ENCODE measurements at regions not wholly inside any gene's neighbourhood (a gene's known extent, or its start where the extent isn't known, plus 50 kb on each side); places are given as distances from the start of the nearest gene placed in this dataset.

GRCh38 chr2:71801969-71802368 lies 345.7 kb downstream of the CYP26B1 start:
- TF ChIP-seq CTCF (IDR thresholded peaks at IDR 0.05) (peak in 5 of 6 experiments; percentile 29 to 56 (median 46)), POLR2A (IDR thresholded peaks at IDR 0.05) (no peak)
- Histone ChIP-seq H3K9me3 (no peaks in the 10 kb centered on the region), H3K27ac (no peak overlapping the region), H3K4me3 (no peak overlapping the region), H3K27me3 (no peaks in the 10 kb centered on the region), H3K4me1 (peaks cover 0 to 9% (median 3%) of the 10 kb centered on the region in 3 donors), H3K36me3 (no peaks in the 10 kb centered on the region)
- no peak for DNase-seq
- WGBS, 2 donors, result 73 to 83% methylated on average over 1 to 3 of the region's 8 CpGs
- intact Hi-C loops (cut with DNase I), result no loop called here

- WGBS, 2 donors, result 60 to 83% methylated on average over 1 of the region's 3 CpGs
- no peaks in the 10 kb centered on the region for H3K36me3 ChIP-seq
- no peaks in the 10 kb centered on the region for H3K27me3 ChIP-seq
- intact Hi-C loops (cut with DNase I), result no loop called here
- peaks cover 0 to 9% (median 3%) of the 10 kb centered on the region in 3 donors for H3K4me1 ChIP-seq
- TF ChIP-seq CTCF (IDR thresholded peaks at IDR 0.05) (no peak), POLR2A (IDR thresholded peaks at IDR 0.05) (no peak)
- no peak overlapping the region for H3K27ac ChIP-seq
- H3K9me3 ChIP-seq, result no peaks in the 10 kb centered on the region
- H3K4me3 ChIP-seq, result no peak overlapping the region
- no peak for DNase-seq
Observed at GRCh38 chr2:71801556-71801955, 346.1 kb downstream of the CYP26B1 start.

- 79 to 88% methylated on average over 1 of the region's 1 CpG for WGBS, 2 donors
- no peaks in the 10 kb centered on the region for H3K27me3 ChIP-seq
- H3K4me3 ChIP-seq, result no peak overlapping the region
- H3K27ac ChIP-seq, result no peak overlapping the region
- H3K9me3 ChIP-seq, result no peaks in the 10 kb centered on the region
- intact Hi-C loops (cut with DNase I), result no loop called here
- TF ChIP-seq POLR2A (IDR thresholded peaks at IDR 0.05) (no peak), CTCF (IDR thresholded peaks at IDR 0.05) (no peak)
- H3K36me3 ChIP-seq, result no peaks in the 10 kb centered on the region
- H3K4me1 ChIP-seq, result peaks cover 0 to 9% (median 3%) of the 10 kb centered on the region in 3 donors
- DNase-seq, result no peak
Observed at GRCh38 chr2:71800851-71801250, 346.8 kb downstream of the CYP26B1 start.

GRCh38 chr2:71800106-71800809 lies 346.9 kb downstream of the DYSF start:
- Histone ChIP-seq H3K4me3 (no peak overlapping the region), H3K27ac (no peak overlapping the region), H3K9me3 (no peaks in the 10 kb centered on the region), H3K27me3 (no peaks in the 10 kb centered on the region), H3K36me3 (no peaks in the 10 kb centered on the region), H3K4me1 (peaks cover 0 to 9% (median 3%) of the 10 kb centered on the region in 3 donors)
- 65 to 72% methylated on average over 12 to 13 of the region's 13 CpGs for WGBS, 2 donors
- intact Hi-C loops (cut with DNase I), result no loop called here
- no peak for TF ChIP-seq POLR2A (IDR thresholded peaks at IDR 0.05)
- TF ChIP-seq CTCF (IDR thresholded peaks at IDR 0.05), result no peak
- DNase-seq, result no peak

GRCh38 chr2:71799013-71799575 lies 345.7 kb downstream of the DYSF start:
- DNase-seq, result no peak
- Histone ChIP-seq H3K36me3 (no peaks in the 10 kb centered on the region), H3K4me1 (peaks cover 0 to 9% (median 3%) of the 10 kb centered on the region in 3 donors), H3K27me3 (no peaks in the 10 kb centered on the region), H3K27ac (no peak overlapping the region), H3K9me3 (no peaks in the 10 kb centered on the region), H3K4me3 (no peak overlapping the region)
- TF ChIP-seq POLR2A (IDR thresholded peaks at IDR 0.05), result no peak
- no peak for TF ChIP-seq CTCF (IDR thresholded peaks at IDR 0.05)
- 80 to 82% methylated on average over 1 of the region's 3 CpGs for WGBS, 2 donors
- intact Hi-C loops (cut with DNase I), result loop anchor here (10.0 kb wide), 1 partner anchor 254 kb away; no protein-coding TSS in a partner anchor
